RWPE2 (cell line): ENCODE measurements at regions not wholly inside any gene's neighbourhood (a gene's known extent, or its start where the extent isn't known, plus 50 kb on each side); places are given as distances from the start of the nearest gene placed in this dataset.
"Not testable (repeated sequence)": the region's sequence is repeated elsewhere in the genome, so short reads cannot be mapped to it uniquely, and the experiment has no call there.

Experiments used
- ATAC-seq: fragments of 200-7000 bp; cut with Tn5 transposase; 3 replicates; pipeline ENCODE4 v1.9.1; 2021; ENCODE audit warnings: low read depth
- DNase-seq: peaks from one replicate; pipeline ENCODE4 v3.0.0-alpha.2; 2020; ENCODE audit warnings: low spot score
- H3K27ac ChIP-seq: fragments of 450-650 bp; 2 replicates; pipeline ENCODE4 v1.5.1; 2017; ENCODE audit warnings: mild to moderate bottlenecking; ENCODE audit not compliant: poor library complexity, severe bottlenecking
- H3K27me3 ChIP-seq: fragments of 250-450 bp; sonication (Bioruptor Pico); 2 replicates; pipeline ENCODE4 v1.5.1; 2021; ENCODE audit warnings: mild to moderate bottlenecking, moderate library complexity; ENCODE audit not compliant: insufficient read depth, poor library complexity, severe bottlenecking
- H3K36me3 ChIP-seq: fragments of 250-450 bp; sonication (Bioruptor Pico); 2 replicates; pipeline ENCODE4 v1.5.1; 2020; ENCODE audit warnings: low read depth, mild to moderate bottlenecking, moderate library complexity
- H3K4me1 ChIP-seq: fragments of 250-450 bp; sonication (Bioruptor Pico); 2 replicates; pipeline ENCODE4 v1.5.1; 2021; ENCODE audit warnings: mild to moderate bottlenecking, moderate library complexity; ENCODE audit not compliant: insufficient read depth, poor library complexity, severe bottlenecking
- H3K4me3 ChIP-seq: fragments of 250-450 bp; sonication (Bioruptor Pico); 2 replicates; pipeline ENCODE4 v1.5.1; 2021; ENCODE audit warnings: mild to moderate bottlenecking, moderate library complexity; ENCODE audit not compliant: severe bottlenecking
- H3K9me3 ChIP-seq: fragments of 250-450 bp; sonication (Bioruptor Pico); 2 replicates; pipeline ENCODE4 v1.5.1; 2021; ENCODE audit warnings: mild to moderate bottlenecking, moderate library complexity; ENCODE audit not compliant: severe bottlenecking
- TF ChIP-seq, protein P1 (sequence below): fragments of 450-650 bp; IDR thresholded peaks from one replicate; pipeline ENCODE4 v1.5.1; 2017; ENCODE audit warnings: mild to moderate bottlenecking, moderate library complexity; ENCODE audit not compliant: poor library complexity, severe bottlenecking

DNA sequence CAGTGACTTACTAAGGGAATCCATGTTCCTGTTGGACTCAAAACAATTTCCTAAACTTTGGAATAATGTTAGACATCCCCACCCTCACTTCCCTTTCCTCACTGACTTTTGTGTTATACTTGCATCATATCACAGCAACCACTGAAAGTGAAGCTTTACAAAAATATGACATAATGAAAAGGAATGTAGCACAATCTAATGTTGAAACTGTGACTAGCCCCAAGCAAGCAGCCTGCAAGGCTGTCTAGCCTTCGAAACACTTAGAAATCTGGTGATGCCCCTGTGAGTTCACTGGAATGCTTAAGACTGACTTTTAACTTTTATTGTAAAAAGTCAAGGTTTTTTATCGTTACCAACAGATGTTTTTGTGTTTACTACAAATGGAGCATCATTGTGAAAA lies 203.7 kb upstream of the ZNF385D start:
- H3K4me1 ChIP-seq, result peaks cover 11% of the 10 kb centered on the region
- TF ChIP-seq, protein P1, sequence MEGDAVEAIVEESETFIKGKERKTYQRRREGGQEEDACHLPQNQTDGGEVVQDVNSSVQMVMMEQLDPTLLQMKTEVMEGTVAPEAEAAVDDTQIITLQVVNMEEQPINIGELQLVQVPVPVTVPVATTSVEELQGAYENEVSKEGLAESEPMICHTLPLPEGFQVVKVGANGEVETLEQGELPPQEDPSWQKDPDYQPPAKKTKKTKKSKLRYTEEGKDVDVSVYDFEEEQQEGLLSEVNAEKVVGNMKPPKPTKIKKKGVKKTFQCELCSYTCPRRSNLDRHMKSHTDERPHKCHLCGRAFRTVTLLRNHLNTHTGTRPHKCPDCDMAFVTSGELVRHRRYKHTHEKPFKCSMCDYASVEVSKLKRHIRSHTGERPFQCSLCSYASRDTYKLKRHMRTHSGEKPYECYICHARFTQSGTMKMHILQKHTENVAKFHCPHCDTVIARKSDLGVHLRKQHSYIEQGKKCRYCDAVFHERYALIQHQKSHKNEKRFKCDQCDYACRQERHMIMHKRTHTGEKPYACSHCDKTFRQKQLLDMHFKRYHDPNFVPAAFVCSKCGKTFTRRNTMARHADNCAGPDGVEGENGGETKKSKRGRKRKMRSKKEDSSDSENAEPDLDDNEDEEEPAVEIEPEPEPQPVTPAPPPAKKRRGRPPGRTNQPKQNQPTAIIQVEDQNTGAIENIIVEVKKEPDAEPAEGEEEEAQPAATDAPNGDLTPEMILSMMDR, result no peak
- DNase-seq, result no peak
- H3K4me3 ChIP-seq, result no peak overlapping the region
- no peaks in the 10 kb centered on the region for H3K9me3 ChIP-seq
- peak overlapping the region; percentile 42 for H3K27ac ChIP-seq
- peak; percentile 97 for ATAC-seq
- H3K36me3 ChIP-seq, result no peaks in the 10 kb centered on the region
- H3K27me3 ChIP-seq, result no peaks in the 10 kb centered on the region

DNA sequence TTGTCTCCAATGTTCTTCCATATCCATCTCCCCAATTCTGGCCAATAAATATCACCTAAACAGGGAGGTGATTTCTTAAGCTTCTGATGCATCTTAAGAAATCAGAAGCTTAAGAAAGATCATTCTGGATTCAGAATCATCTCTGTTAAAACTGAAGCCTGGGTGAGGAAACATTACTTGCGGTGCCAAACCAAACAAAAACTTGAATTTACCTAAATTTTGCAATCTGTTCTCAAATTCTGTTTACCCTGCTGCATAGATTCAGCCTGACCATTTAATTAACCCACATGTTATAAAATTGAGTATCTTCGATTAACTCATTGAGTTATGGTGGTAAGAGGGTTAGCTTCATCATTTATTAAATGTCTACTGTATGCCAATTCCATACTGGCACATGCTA lies 204.4 kb upstream of the ZNF385D start:
- Histone ChIP-seq H3K4me1 (peaks cover 11% of the 10 kb centered on the region), H3K9me3 (no peaks in the 10 kb centered on the region)
- no peak for ATAC-seq

DNA sequence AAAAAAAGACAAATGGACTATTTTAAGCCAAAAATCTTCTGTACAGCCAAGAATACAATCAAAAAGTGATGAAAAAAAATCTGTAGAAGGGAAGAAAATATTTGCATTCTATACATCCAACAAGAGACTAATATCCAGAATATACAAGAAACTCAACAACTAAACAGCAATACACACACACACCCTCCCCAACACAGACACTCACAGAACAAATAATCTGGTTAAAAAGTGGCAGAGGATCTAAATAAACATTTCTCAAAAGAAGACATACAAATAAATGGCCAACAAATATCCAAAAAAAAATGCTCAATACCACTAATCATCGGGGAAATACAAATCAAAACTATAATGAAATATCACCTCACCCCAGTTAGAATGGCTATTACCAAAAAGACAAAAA lies 209.0 kb upstream of the ZNF385D start:
- H3K9me3 ChIP-seq, result no peaks in the 10 kb centered on the region
- H3K36me3 ChIP-seq, result no peaks in the 10 kb centered on the region
- peaks cover 7% of the 10 kb centered on the region for H3K4me1 ChIP-seq
- ATAC-seq (no peak), DNase-seq (no peak)
- H3K27ac ChIP-seq, result no peak overlapping the region
- H3K27me3 ChIP-seq, result no peaks in the 10 kb centered on the region
- H3K4me3 ChIP-seq, result no peak overlapping the region
- TF ChIP-seq, protein P1, result no peak

More for the DNA sequence above, 204.4 kb upstream of the ZNF385D start:
- no peak overlapping the region for H3K4me3 ChIP-seq
- TF ChIP-seq, protein P1, result no peak
- H3K27ac ChIP-seq, result peak overlapping the region; percentile 42
- DNase-seq, result no peak
- no peaks in the 10 kb centered on the region for H3K27me3 ChIP-seq
- no peaks in the 10 kb centered on the region for H3K36me3 ChIP-seq

DNA sequence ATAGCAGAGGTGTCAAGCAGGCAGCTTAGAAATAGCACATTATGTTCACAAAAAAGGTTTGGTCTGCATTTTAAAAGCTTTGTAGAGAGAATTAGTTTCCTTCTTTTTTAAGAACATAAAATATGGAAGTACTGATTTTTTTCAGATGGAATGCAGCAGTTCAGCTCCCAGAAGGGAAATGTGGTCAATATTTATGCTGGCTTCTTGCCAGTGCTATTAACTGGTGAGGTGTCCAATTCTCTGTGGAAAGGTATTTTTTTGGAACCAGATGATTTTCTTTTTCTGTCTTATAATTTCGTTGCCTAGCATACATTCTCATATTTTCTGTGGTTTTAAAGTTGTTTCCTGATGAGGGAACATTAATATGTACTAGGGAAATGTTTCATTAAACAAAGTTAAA lies 211.4 kb upstream of the ZNF385D start:
- no peaks in the 10 kb centered on the region for H3K36me3 ChIP-seq
- H3K27me3 ChIP-seq, result no peaks in the 10 kb centered on the region
- no peak for DNase-seq
- H3K4me1 ChIP-seq, result peaks cover 4% of the 10 kb centered on the region
- no peak overlapping the region for H3K4me3 ChIP-seq
- TF ChIP-seq, protein P1, result no peak
- H3K9me3 ChIP-seq, result no peaks in the 10 kb centered on the region
- peak; percentile 70 for ATAC-seq
- peak overlapping the region; percentile 27 for H3K27ac ChIP-seq

DNA sequence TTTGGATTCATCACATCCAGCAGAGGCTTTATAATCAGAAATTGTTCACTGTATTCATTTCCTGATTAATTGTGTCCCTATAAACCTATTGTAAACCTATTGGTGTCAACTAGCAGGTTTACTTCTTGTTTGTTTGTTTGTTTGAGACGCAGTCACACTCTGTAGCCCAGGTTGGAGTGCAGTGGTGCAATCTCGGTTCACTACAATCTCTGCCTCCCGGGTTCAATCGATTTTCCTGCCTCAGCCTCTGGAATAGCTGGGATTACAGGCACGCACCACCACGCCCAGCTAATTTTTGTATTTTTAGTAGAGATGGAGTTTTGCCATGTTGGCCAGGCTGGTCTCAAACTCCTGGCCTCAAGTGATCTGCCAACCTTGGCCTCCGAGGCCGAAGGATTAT lies 215.4 kb upstream of the ZNF385D start:
- H3K27ac ChIP-seq, H3K9me3 ChIP-seq, H3K27me3 ChIP-seq, ATAC-seq, H3K4me3 ChIP-seq, H3K36me3 ChIP-seq, H3K4me1 ChIP-seq, DNase-seq: not testable (repeated sequence)
